Endothelial cell of umbilical vein (primary cell): ENCODE measurements at regions not wholly inside any gene's neighbourhood (a gene's known extent, or its start where the extent isn't known, plus 50 kb on each side); places are given as distances from the start of the nearest gene placed in this dataset.

Experiments used
- BruUV-seq: library from RNA; stranded (reverse); fragments of 400-500 nt; replicated peaks from 2 replicates; lab custom pipeline; 2021; lab: Mats Ljungman, UMichigan
- CTCF ChIA-PET: fragments of 300-600, 350-600 bp; sonication (Branson Sonifier 250); formaldehyde crosslinking; loops from one replicate; lab custom pipeline; 2021; ENCODE audit warnings: antibody characterized with exemption, inconsistent platforms; lab: Charles Lee
- POLR2A ChIA-PET: fragments of 300-600, 350-600 bp; sonication (Branson Sonifier 250); formaldehyde crosslinking; loops from one replicate; lab custom pipeline; 2021; ENCODE audit warnings: antibody characterized with exemption, inconsistent platforms; lab: Charles Lee
- DNase-seq: peaks from one replicate; pipeline ENCODE4 v3.0.0-alpha.2; 2011; ENCODE audit warnings: low read depth, low spot score
- FAIRE-seq: peaks from 2 replicates; lab custom pipeline; 2011; peaks lifted over from hg19 to GRCh38; lab: Jason Lieb, UNC
- H2AFZ ChIP-seq: 2 replicates; pipeline ENCODE4 v1.6.0; 2012; ENCODE audit warnings: low read depth, low read length, control low read depth, inconsistent platforms
- H3K27ac ChIP-seq: 2 replicates; pipeline ENCODE4 v1.5.1; 2011; ENCODE audit warnings: low read depth, mild to moderate bottlenecking, control low read depth, low read length, moderate library complexity; ENCODE audit not compliant: insufficient read depth
- H3K27me3 ChIP-seq, 2 experiments: 2 replicates each; pipeline versions ENCODE4 v1.6.0 to v1.6.1; 2011; ENCODE audit warnings: low read length in 2 of 2, mixed read lengths in 1 of 2; ENCODE audit not compliant: control insufficient read depth in 2 of 2, insufficient read depth in 2 of 2
- H3K36me3 ChIP-seq, 2 experiments: 2 replicates in 1 of 2; 3 replicates in 1 of 2; pipeline ENCODE4 v1.5.1; 2011; ENCODE audit warnings: low read length in 2 of 2, mild to moderate bottlenecking in 1 of 2, moderate library complexity in 1 of 2; ENCODE audit not compliant: control insufficient read depth in 2 of 2, insufficient read depth in 2 of 2; ENCODE audit errors: extremely low read depth in 1 of 2
- H3K4me1 ChIP-seq: 3 replicates; pipeline ENCODE4 v1.5.1; 2011; ENCODE audit warnings: mild to moderate bottlenecking, low read length; ENCODE audit not compliant: control insufficient read depth, insufficient read depth; ENCODE audit errors: extremely low read depth
- H3K4me2 ChIP-seq: 2 replicates; pipeline ENCODE4 v1.6.1; 2011; ENCODE audit warnings: low read length, control low read depth, mixed read lengths; ENCODE audit not compliant: insufficient read depth
- H3K4me3 ChIP-seq, 3 experiments: fragments of 200-600 bp in 1 of 3; sonication (generic), shearing (Covaris generic) in 1 of 3; replicated peaks in 1 of 3; 2 replicates each; pipeline ENCODE4 v1.5.1; 2011 to 2016; ENCODE audit warnings: control low read depth in 3 of 3, low read length in 3 of 3, mild to moderate bottlenecking in 2 of 3, inconsistent platforms in 1 of 3, low read depth in 1 of 3, moderate library complexity in 1 of 3; ENCODE audit not compliant: insufficient read depth in 1 of 3
- H3K79me2 ChIP-seq: 2 replicates; pipeline ENCODE4 v1.6.0; 2012; ENCODE audit warnings: low read length, inconsistent platforms; ENCODE audit not compliant: control insufficient read depth, insufficient read depth
- H3K9ac ChIP-seq: replicated peaks from 2 replicates; pipeline ENCODE3; 2011; ENCODE audit warnings: low read length, control low read depth; ENCODE audit not compliant: insufficient read depth; ENCODE audit errors: extremely low read depth
- H3K9me1 ChIP-seq: replicated peaks from 3 replicates; pipeline ENCODE4 v1.6.0; 2011; ENCODE audit warnings: mild to moderate bottlenecking, low read length; ENCODE audit not compliant: control insufficient read depth, insufficient read depth; ENCODE audit errors: extremely low read depth
- H3K9me3 ChIP-seq: replicated peaks from 2 replicates; pipeline ENCODE4 v1.5.1; 2012; ENCODE audit warnings: low read length, inconsistent platforms; ENCODE audit not compliant: control insufficient read depth, insufficient read depth
- H4K20me1 ChIP-seq: replicated peaks from 2 replicates; pipeline ENCODE3; 2011; ENCODE audit warnings: mild to moderate bottlenecking, low read length; ENCODE audit not compliant: control insufficient read depth, insufficient read depth; ENCODE audit errors: extremely low read depth
- EZH2 ChIP-seq: IDR thresholded peaks from 2 replicates; pipeline ENCODE4 v1.6.1; 2012; ENCODE audit warnings: borderline replicate concordance, low read depth, mild to moderate bottlenecking, moderate library complexity, low read length, inconsistent platforms; ENCODE audit not compliant: severe bottlenecking
- FOS ChIP-seq: IDR thresholded peaks from 2 replicates; pipeline ENCODE4 v1.6.1; 2011; ENCODE audit warnings: mild to moderate bottlenecking, low read length, moderate library complexity, borderline replicate concordance; ENCODE audit not compliant: insufficient read depth
- GATA2 ChIP-seq: IDR thresholded peaks from 2 replicates; pipeline ENCODE4 v1.7.0; 2011; ENCODE audit warnings: low read depth, mild to moderate bottlenecking, moderate library complexity, mixed read lengths, low read length; ENCODE audit not compliant: insufficient read length, insufficient read depth
- POLR2A ChIP-seq: IDR thresholded peaks from 2 replicates; pipeline ENCODE4 v1.6.1; 2012; ENCODE audit warnings: low read depth, mild to moderate bottlenecking, control low read depth, low read length
- dilution Hi-C: fragments of 300-500 bp; cut with MboI; formaldehyde crosslinking; loops from one replicate; pipeline ENCODE4 v1.15.0; 2019; ENCODE audit warnings: low sequenced_read_pairs; ENCODE audit not compliant: extremely low pct_ligation_motif_present
- intact Hi-C: fragments of 100-400 bp; cut with micrococcal nuclease; formaldehyde crosslinking; loops from one replicate; pipeline ENCODE4 v1.10.0; 2022
- TF ChIP-seq, protein P1 (sequence below), 2 donors: IDR thresholded peaks; 1 replicate in 1 of 2; 2 replicates in 1 of 2; pipeline ENCODE4 v1.5.1; 2011; ENCODE audit warnings: low read length in 2 of 2, mild to moderate bottlenecking in 2 of 2, moderate library complexity in 2 of 2, control low read depth in 1 of 2, inconsistent platforms in 1 of 2, low read depth in 1 of 2; ENCODE audit not compliant: insufficient read depth in 1 of 2; ENCODE audit errors: extremely low read depth in 1 of 2

DNA sequence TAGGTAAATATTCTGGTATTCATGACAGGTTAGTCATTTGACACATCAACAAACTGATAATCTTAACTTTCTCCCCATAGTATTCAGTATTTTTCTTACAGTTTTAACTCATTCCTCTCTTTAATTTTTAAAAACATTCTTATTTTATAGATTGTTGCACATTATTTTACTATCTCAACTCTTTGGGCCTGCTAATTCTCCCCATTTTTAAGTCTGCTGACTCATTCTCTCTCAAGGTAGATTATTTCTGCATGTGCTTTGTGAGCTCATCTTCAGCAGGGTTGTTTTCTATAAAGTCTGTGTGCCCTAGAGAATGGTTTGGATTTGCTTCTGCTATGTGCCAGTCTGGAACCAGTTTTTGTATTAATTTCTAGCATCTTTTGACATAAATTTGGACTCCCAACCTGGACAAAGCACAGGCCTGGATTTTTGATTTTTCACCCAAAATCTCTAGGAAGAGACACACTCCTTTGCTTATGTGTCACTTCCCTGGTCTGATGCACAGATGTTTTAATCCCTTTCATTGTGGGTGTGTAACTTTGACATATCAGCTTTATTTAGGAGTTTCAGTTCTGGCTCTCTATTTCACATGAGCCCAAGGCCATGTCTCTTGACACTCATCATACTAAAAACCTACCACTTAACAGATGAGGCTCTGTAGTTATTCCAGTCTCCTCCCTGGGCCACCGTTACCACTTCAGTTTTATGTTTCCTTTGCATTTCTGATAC lies 194.3 kb upstream of the PGRMC2 start:
- Histone ChIP-seq H3K9ac (no peak overlapping the region), H3K4me2 (no peak overlapping the region), H3K36me3 (no peaks in the 10 kb centered on the region), H2AFZ (no peak overlapping the region), H3K27ac (no peak overlapping the region), H3K9me3 (no peaks in the 10 kb centered on the region), H3K27me3 (no peaks in the 10 kb centered on the region), H3K4me1 (peaks cover 3% of the 10 kb centered on the region), H4K20me1 (no peaks in the 10 kb centered on the region), H3K4me3 (no peak overlapping the region), H3K79me2 (no peaks in the 10 kb centered on the region), H3K9me1 (no peaks in the 10 kb centered on the region)
- ChIA-PET CTCF (interaction anchor here (0.9 to 2.7 kb wide), 2 partner anchors 11 kb away, joined by 3 to 10 read pairs; no protein-coding TSS in a partner anchor), POLR2A (no interaction called here)
- DNase-seq, result no peak
- dilution Hi-C loops, result no loop called here
- TF ChIP-seq, protein P1, sequence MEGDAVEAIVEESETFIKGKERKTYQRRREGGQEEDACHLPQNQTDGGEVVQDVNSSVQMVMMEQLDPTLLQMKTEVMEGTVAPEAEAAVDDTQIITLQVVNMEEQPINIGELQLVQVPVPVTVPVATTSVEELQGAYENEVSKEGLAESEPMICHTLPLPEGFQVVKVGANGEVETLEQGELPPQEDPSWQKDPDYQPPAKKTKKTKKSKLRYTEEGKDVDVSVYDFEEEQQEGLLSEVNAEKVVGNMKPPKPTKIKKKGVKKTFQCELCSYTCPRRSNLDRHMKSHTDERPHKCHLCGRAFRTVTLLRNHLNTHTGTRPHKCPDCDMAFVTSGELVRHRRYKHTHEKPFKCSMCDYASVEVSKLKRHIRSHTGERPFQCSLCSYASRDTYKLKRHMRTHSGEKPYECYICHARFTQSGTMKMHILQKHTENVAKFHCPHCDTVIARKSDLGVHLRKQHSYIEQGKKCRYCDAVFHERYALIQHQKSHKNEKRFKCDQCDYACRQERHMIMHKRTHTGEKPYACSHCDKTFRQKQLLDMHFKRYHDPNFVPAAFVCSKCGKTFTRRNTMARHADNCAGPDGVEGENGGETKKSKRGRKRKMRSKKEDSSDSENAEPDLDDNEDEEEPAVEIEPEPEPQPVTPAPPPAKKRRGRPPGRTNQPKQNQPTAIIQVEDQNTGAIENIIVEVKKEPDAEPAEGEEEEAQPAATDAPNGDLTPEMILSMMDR (IDR thresholded peaks at IDR 0.05; ENCODE audit: extremely low read depth in 1 of 2, insufficient read depth in 1 of 2, low read depth in 1 of 2, low read length in 2 of 2), result no peak
- TF ChIP-seq GATA2 (no peak), EZH2 (no peak), POLR2A (no peak), FOS (no peak)
- intact Hi-C loops, result no loop called here
- BruUV-seq, result no TSS peak
- no peak for FAIRE-seq
